ENCODE measurements at regions not wholly inside any gene's neighbourhood (a gene's known extent, or its start where the extent isn't known, plus 50 kb on each side); places are given as distances from the start of the nearest gene placed in this dataset.

GRCh38 chr13:64959276-64959675, 2270.9 kb downstream of the PCDH9 start:
- TF ChIP-seq, protein P1, sequence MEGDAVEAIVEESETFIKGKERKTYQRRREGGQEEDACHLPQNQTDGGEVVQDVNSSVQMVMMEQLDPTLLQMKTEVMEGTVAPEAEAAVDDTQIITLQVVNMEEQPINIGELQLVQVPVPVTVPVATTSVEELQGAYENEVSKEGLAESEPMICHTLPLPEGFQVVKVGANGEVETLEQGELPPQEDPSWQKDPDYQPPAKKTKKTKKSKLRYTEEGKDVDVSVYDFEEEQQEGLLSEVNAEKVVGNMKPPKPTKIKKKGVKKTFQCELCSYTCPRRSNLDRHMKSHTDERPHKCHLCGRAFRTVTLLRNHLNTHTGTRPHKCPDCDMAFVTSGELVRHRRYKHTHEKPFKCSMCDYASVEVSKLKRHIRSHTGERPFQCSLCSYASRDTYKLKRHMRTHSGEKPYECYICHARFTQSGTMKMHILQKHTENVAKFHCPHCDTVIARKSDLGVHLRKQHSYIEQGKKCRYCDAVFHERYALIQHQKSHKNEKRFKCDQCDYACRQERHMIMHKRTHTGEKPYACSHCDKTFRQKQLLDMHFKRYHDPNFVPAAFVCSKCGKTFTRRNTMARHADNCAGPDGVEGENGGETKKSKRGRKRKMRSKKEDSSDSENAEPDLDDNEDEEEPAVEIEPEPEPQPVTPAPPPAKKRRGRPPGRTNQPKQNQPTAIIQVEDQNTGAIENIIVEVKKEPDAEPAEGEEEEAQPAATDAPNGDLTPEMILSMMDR (IDR thresholded peaks at IDR 0.05; ENCODE audit: extremely low read depth in 1 of 2, insufficient read depth in 1 of 2, low read depth in 1 of 2, low read length in 2 of 2): no peak
- TF ChIP-seq EZH2 (IDR thresholded peaks at IDR 0.05; ENCODE audit: borderline replicate concordance, low read depth, low read length, severe bottlenecking) (no peak), MYC (IDR thresholded peaks at IDR 0.05; ENCODE audit: low read depth, low read length) (no peak)
- intact Hi-C loops (cut with micrococcal nuclease) (no loop called here), dilution Hi-C loops (cut with MboI; ENCODE audit: extremely low pct_ligation_motif_present, low sequenced_read_pairs) (no loop called here)
- DNase-seq (ENCODE audit: low read depth, low spot score): no peak
- no peaks in the 10 kb centered on the region for H3K36me3 ChIP-seq (ENCODE audit: control insufficient read depth in 2 of 2, extremely low read depth in 1 of 2, insufficient read depth in 2 of 2, low read length in 2 of 2)
- FAIRE-seq: no peak
- H2AFZ ChIP-seq (ENCODE audit: low read depth, low read length): no peak overlapping the region
- no TSS peak for BruUV-seq (replicated peaks)
- CTCF ChIA-PET: no interaction called here
- no peak overlapping the region for H3K4me3 ChIP-seq (replicated peaks in 1 of 3; ENCODE audit: insufficient read depth in 1 of 3, low read depth in 1 of 3, low read length in 3 of 3)
- H3K27ac ChIP-seq (ENCODE audit: insufficient read depth, low read depth, low read length): no peak overlapping the region
- H3K9ac ChIP-seq (replicated peaks; ENCODE audit: extremely low read depth, insufficient read depth, low read length): no peak overlapping the region
- no peaks in the 10 kb centered on the region for H3K27me3 ChIP-seq (ENCODE audit: control insufficient read depth in 2 of 2, insufficient read depth in 2 of 2, low read length in 2 of 2)
- H4K20me1 ChIP-seq (replicated peaks; ENCODE audit: control insufficient read depth, extremely low read depth, insufficient read depth, low read length): no peaks in the 10 kb centered on the region
- H3K9me3 ChIP-seq (replicated peaks; ENCODE audit: control insufficient read depth, insufficient read depth, low read length): no peaks in the 10 kb centered on the region
- no peaks in the 10 kb centered on the region for H3K79me2 ChIP-seq (ENCODE audit: control insufficient read depth, insufficient read depth, low read length)
- no peaks in the 10 kb centered on the region for H3K9me1 ChIP-seq (replicated peaks; ENCODE audit: control insufficient read depth, extremely low read depth, insufficient read depth, low read length)
- no peaks in the 10 kb centered on the region for H3K4me1 ChIP-seq (ENCODE audit: control insufficient read depth, extremely low read depth, insufficient read depth, low read length)
- POLR2A ChIA-PET: no interaction called here
- no peak overlapping the region for H3K4me2 ChIP-seq (ENCODE audit: insufficient read depth, low read length)

DNA sequence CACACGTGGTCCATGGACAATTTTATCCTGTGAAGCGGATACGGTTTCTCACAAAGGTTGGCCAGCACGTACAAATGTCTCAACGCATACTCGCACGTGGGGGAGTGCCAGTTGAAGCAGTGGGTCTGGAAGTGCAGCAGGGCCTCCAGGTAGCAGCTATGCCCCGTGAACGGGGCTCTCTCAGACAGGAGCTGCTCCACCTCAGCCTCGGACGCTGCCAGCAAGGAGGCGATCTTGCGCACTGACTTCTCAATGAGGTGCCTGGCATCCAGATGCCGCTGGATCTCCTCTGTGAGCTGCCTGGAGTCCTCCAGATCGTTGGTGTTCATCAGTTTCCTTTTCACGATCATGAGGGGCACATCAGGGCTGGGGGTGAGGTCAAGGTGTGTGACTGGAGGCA, 2272.0 kb downstream of the PCDH9 start:
- H2AFZ ChIP-seq (ENCODE audit: low read depth, low read length): no peak overlapping the region
- intact Hi-C loops (cut with micrococcal nuclease): no loop called here
- no peak overlapping the region for H3K4me3 ChIP-seq (replicated peaks in 1 of 3; ENCODE audit: insufficient read depth in 1 of 3, low read depth in 1 of 3, low read length in 3 of 3)
- ChIA-PET POLR2A (no interaction called here), CTCF (interaction anchor here (1.0 kb wide), 1 partner anchor 16 kb away, joined by 3 read pairs; no protein-coding TSS in a partner anchor)
- no peaks in the 10 kb centered on the region for H3K36me3 ChIP-seq (ENCODE audit: control insufficient read depth in 2 of 2, extremely low read depth in 1 of 2, insufficient read depth in 2 of 2, low read length in 2 of 2)
- H3K9me1 ChIP-seq (replicated peaks; ENCODE audit: control insufficient read depth, extremely low read depth, insufficient read depth, low read length): no peaks in the 10 kb centered on the region
- no peak for TF ChIP-seq EZH2 (IDR thresholded peaks at IDR 0.05; ENCODE audit: borderline replicate concordance, low read depth, low read length, severe bottlenecking)
- TF ChIP-seq MAX (IDR thresholded peaks at IDR 0.05; ENCODE audit: insufficient read depth, insufficient read length): no peak
- no peak for TF ChIP-seq POLR2A (IDR thresholded peaks at IDR 0.05; ENCODE audit: low read depth, low read length)
- TF ChIP-seq JUN (IDR thresholded peaks at IDR 0.05; ENCODE audit: borderline replicate concordance, insufficient read depth, insufficient read length, low read depth): no peak
- TF ChIP-seq POLR2AphosphoS5 (IDR thresholded peaks at IDR 0.05; ENCODE audit: insufficient read depth, low read depth, low read length): no peak
- TF ChIP-seq, protein P1 (IDR thresholded peaks at IDR 0.05; ENCODE audit: extremely low read depth in 1 of 2, insufficient read depth in 1 of 2, low read depth in 1 of 2, low read length in 2 of 2): no peak
- TF ChIP-seq MYC (IDR thresholded peaks at IDR 0.05; ENCODE audit: low read depth, low read length): no peak
- no peak for TF ChIP-seq FOS (IDR thresholded peaks at IDR 0.05; ENCODE audit: borderline replicate concordance, insufficient read depth, low read length)
- TF ChIP-seq GATA2 (IDR thresholded peaks at IDR 0.05; ENCODE audit: insufficient read depth, insufficient read length, low read depth, low read length): no peak
- FAIRE-seq (no peak), DNase-seq (ENCODE audit: low read depth, low spot score) (no peak)
- H3K27ac ChIP-seq (ENCODE audit: insufficient read depth, low read depth, low read length): no peak overlapping the region
- H3K9me3 ChIP-seq (replicated peaks; ENCODE audit: control insufficient read depth, insufficient read depth, low read length): no peaks in the 10 kb centered on the region
- H4K20me1 ChIP-seq (replicated peaks; ENCODE audit: control insufficient read depth, extremely low read depth, insufficient read depth, low read length): no peaks in the 10 kb centered on the region
- H3K4me1 ChIP-seq (ENCODE audit: control insufficient read depth, extremely low read depth, insufficient read depth, low read length): no peaks in the 10 kb centered on the region
- no peak overlapping the region for H3K4me2 ChIP-seq (ENCODE audit: insufficient read depth, low read length)
- no TSS peak for BruUV-seq (replicated peaks)
- no peaks in the 10 kb centered on the region for H3K27me3 ChIP-seq (ENCODE audit: control insufficient read depth in 2 of 2, insufficient read depth in 2 of 2, low read length in 2 of 2)
- no peak overlapping the region for H3K9ac ChIP-seq (replicated peaks; ENCODE audit: extremely low read depth, insufficient read depth, low read length)
- dilution Hi-C loops (cut with MboI; ENCODE audit: extremely low pct_ligation_motif_present, low sequenced_read_pairs): no loop called here
- H3K79me2 ChIP-seq (ENCODE audit: control insufficient read depth, insufficient read depth, low read length): no peaks in the 10 kb centered on the region

Measured in endothelial cell of umbilical vein (primary cell).